SU-DHL-6 (cell line): ENCODE measurements at regions not wholly inside any gene's neighbourhood (a gene's known extent, or its start where the extent isn't known, plus 50 kb on each side); places are given as distances from the start of the nearest gene placed in this dataset.

Experiments used
- H2AFZ ChIP-seq: fragments of 200-600 bp; sonication (generic); 2 replicates; pipeline ENCODE4 v1.6.1; 2014; ENCODE audit warnings: low read depth, mild to moderate bottlenecking, moderate library complexity, mixed read lengths, antibody characterized with exemption, low read length; ENCODE audit not compliant: severe bottlenecking
- H3F3A ChIP-seq: fragments of 200-600 bp; shearing (Covaris generic); 2 replicates; pipeline ENCODE4 v1.6.0; 2016; ENCODE audit warnings: antibody characterized with exemption, mild to moderate bottlenecking; ENCODE audit not compliant: insufficient read depth
- H3K27ac ChIP-seq: fragments of 200-600 bp; sonication (generic); 2 replicates; pipeline ENCODE4 v1.5.1; 2016; ENCODE audit warnings: low read depth, mild to moderate bottlenecking, low read length, moderate library complexity, mixed read lengths
- H3K27me3 ChIP-seq: fragments of 200-600 bp; sonication (generic), shearing (Covaris generic); 2 replicates; pipeline ENCODE4 v1.6.0; 2014; ENCODE audit warnings: mild to moderate bottlenecking, low read length
- H3K36me3 ChIP-seq: fragments of 200-600 bp; sonication (generic); 2 replicates; pipeline ENCODE4 v1.6.1; 2014; ENCODE audit warnings: mild to moderate bottlenecking, low read length, mixed read lengths
- H3K4me2 ChIP-seq: fragments of 300-600, 200-600 bp; shearing (Covaris generic), sonication (generic); 2 replicates; pipeline ENCODE4 v1.6.0; 2014; ENCODE audit warnings: low read length, low read depth, mild to moderate bottlenecking; ENCODE audit not compliant: poor library complexity, severe bottlenecking
- H3K4me3 ChIP-seq: fragments of 200-600 bp; sonication (generic); 2 replicates; pipeline ENCODE4 v1.5.1; 2014; ENCODE audit warnings: antibody characterized with exemption, low read length, mild to moderate bottlenecking, mixed read lengths; ENCODE audit not compliant: insufficient read depth, poor library complexity, severe bottlenecking
- H3K79me2 ChIP-seq: fragments of 200-600 bp; sonication (generic); 2 replicates; pipeline ENCODE4 v1.6.1; 2014; ENCODE audit warnings: mild to moderate bottlenecking, low read length, moderate library complexity; ENCODE audit not compliant: insufficient read depth
- H3K9ac ChIP-seq: fragments of 200-600 bp; sonication (generic); 2 replicates; pipeline ENCODE4 v1.7.0; 2014; ENCODE audit warnings: mild to moderate bottlenecking, low read length
- H3K9me2 ChIP-seq: fragments of 200-600 bp; sonication (generic); replicated peaks from 2 replicates; pipeline ENCODE4 v1.6.1; 2014; ENCODE audit warnings: low read length; ENCODE audit not compliant: insufficient read depth
- H3K9me3 ChIP-seq: fragments of 200-600 bp; sonication (generic); 2 replicates; pipeline ENCODE4 v1.6.1; 2014; ENCODE audit warnings: low read length, mixed read lengths; ENCODE audit not compliant: insufficient read depth
- H4K20me1 ChIP-seq: fragments of 200-600 bp; sonication (generic); 2 replicates; pipeline ENCODE4 v1.6.1; 2014; ENCODE audit warnings: low read depth, mild to moderate bottlenecking, antibody characterized with exemption, low read length, moderate library complexity, mixed read lengths
- CTCF ChIP-seq: fragments of 200-600 bp; sonication (generic); IDR thresholded peaks from one replicate; pipeline ENCODE4 v1.5.1; 2017; ENCODE audit warnings: antibody characterized with exemption, mild to moderate bottlenecking, low read length, moderate library complexity; ENCODE audit not compliant: insufficient read depth, poor library complexity, severe bottlenecking
- EZH2phosphoT487 ChIP-seq: fragments of 200-600 bp; sonication (generic), shearing (Covaris generic); conservative IDR thresholded peaks from 2 replicates; pipeline ENCODE4 v1.6.1; 2018; ENCODE audit warnings: mild to moderate bottlenecking, antibody characterized with exemption, low read length, moderate library complexity, mixed read lengths

- H2AFZ ChIP-seq: no peak overlapping the region
- H3K9me3 ChIP-seq: no peaks in the 10 kb centered on the region
- H3K4me3 ChIP-seq: no peak overlapping the region
- no peaks in the 10 kb centered on the region for H3K79me2 ChIP-seq
- no peaks in the 10 kb centered on the region for H3K36me3 ChIP-seq
- no peaks in the 10 kb centered on the region for H3F3A ChIP-seq
- no peaks in the 10 kb centered on the region for H3K27me3 ChIP-seq
- H3K9me2 ChIP-seq: no peaks in the 10 kb centered on the region
- H3K4me2 ChIP-seq: no peak overlapping the region
- no peak overlapping the region for H3K9ac ChIP-seq
- H4K20me1 ChIP-seq: no peaks in the 10 kb centered on the region
- TF ChIP-seq CTCF (no peak), EZH2phosphoT487 (no peak)
- H3K27ac ChIP-seq: no peak overlapping the region
These were observed 61.2 kb upstream of the GLI2 start for GRCh38 chr2:120674246-120675170.

GRCh38 chr2:120675460-120676130 lies 60.1 kb upstream of the GLI2 start:
- TF ChIP-seq EZH2phosphoT487 (no peak), CTCF (peak; percentile 43)
- Histone ChIP-seq H3K9ac (no peak overlapping the region), H3K36me3 (no peaks in the 10 kb centered on the region), H2AFZ (no peak overlapping the region), H3K27me3 (no peaks in the 10 kb centered on the region), H3K79me2 (no peaks in the 10 kb centered on the region), H3K9me3 (no peaks in the 10 kb centered on the region), H3K9me2 (no peaks in the 10 kb centered on the region), H3K4me3 (no peak overlapping the region), H3K4me2 (no peak overlapping the region), H3K27ac (no peak overlapping the region), H3F3A (no peaks in the 10 kb centered on the region), H4K20me1 (no peaks in the 10 kb centered on the region)

- Histone ChIP-seq H3K36me3 (no peaks in the 10 kb centered on the region), H3K4me2 (no peak overlapping the region), H3K9ac (no peak overlapping the region), H3K27me3 (no peaks in the 10 kb centered on the region), H3K9me3 (no peaks in the 10 kb centered on the region), H4K20me1 (no peaks in the 10 kb centered on the region), H3K9me2 (no peaks in the 10 kb centered on the region), H2AFZ (no peak overlapping the region), H3K4me3 (no peak overlapping the region), H3K27ac (no peak overlapping the region), H3K79me2 (no peaks in the 10 kb centered on the region), H3F3A (no peaks in the 10 kb centered on the region)
- no peak for TF ChIP-seq CTCF
- no peak for TF ChIP-seq EZH2phosphoT487
These were observed 58.4 kb upstream of the GLI2 start for GRCh38 chr2:120677221-120677620.
